ENCODE measurements at regions not wholly inside any gene's neighbourhood (a gene's known extent, or its start where the extent isn't known, plus 50 kb on each side); places are given as distances from the start of the nearest gene placed in this dataset.

- Histone ChIP-seq H3K27ac (ENCODE audit: low read depth, low read length) (no peak overlapping the region), H3K27me3 (ENCODE audit: control insufficient read depth in 1 of 2, insufficient read depth in 2 of 2, low read length in 2 of 2) (no peaks in the 10 kb centered on the region), H3K9me3 (ENCODE audit: control insufficient read depth in 1 of 2, low read length in 2 of 2) (no peaks in the 10 kb centered on the region), H3K36me3 (ENCODE audit: control insufficient read depth in 1 of 2, insufficient read depth in 2 of 2, low read length in 2 of 2) (no peaks in the 10 kb centered on the region), H3K4me3 (ENCODE audit: low read depth in 1 of 2, low read length in 2 of 2) (no peak overlapping the region), H3K9ac (ENCODE audit: low read depth in 1 of 2, low read length in 2 of 2) (no peak overlapping the region), H3K4me1 (ENCODE audit: control insufficient read depth in 1 of 2, insufficient read depth in 2 of 2, low read length in 2 of 2) (no peaks in the 10 kb centered on the region)
These were observed 778.3 kb upstream of the ALCAM start for GRCh38 chr3:104588442-104588841.

DNA sequence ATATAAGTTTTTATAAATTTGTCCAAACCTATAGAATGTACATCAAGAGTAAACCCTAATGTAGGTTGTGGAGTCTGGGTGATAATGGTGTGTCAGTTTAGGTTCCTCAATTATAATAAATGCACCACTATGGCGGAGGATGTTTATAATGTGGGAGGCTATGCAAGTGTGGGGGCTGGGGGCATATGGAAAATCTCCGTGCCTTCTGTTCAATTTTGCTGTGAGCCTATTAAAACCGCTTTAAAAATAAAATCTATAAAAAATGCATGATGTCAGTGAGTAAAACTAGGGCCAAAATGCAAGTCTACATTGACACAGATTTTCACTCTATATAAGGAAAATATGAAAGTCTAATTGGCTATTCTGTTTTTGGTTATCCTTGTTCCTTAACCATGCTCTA, 774.9 kb upstream of the ALCAM start:
- H3K36me3 ChIP-seq (ENCODE audit: control insufficient read depth in 1 of 2, insufficient read depth in 2 of 2, low read length in 2 of 2): no peaks in the 10 kb centered on the region
- H3K9ac ChIP-seq (ENCODE audit: low read depth in 1 of 2, low read length in 2 of 2): no peak overlapping the region
- no peaks in the 10 kb centered on the region for H3K4me1 ChIP-seq (ENCODE audit: control insufficient read depth in 1 of 2, insufficient read depth in 2 of 2, low read length in 2 of 2)
- H3K4me3 ChIP-seq (ENCODE audit: low read depth in 1 of 2, low read length in 2 of 2): no peak overlapping the region
- H3K9me3 ChIP-seq (ENCODE audit: control insufficient read depth in 1 of 2, low read length in 2 of 2): no peaks in the 10 kb centered on the region
- no peaks in the 10 kb centered on the region for H3K27me3 ChIP-seq (ENCODE audit: control insufficient read depth in 1 of 2, insufficient read depth in 2 of 2, low read length in 2 of 2)
- no peak overlapping the region for H3K27ac ChIP-seq (ENCODE audit: low read depth, low read length)

DNA sequence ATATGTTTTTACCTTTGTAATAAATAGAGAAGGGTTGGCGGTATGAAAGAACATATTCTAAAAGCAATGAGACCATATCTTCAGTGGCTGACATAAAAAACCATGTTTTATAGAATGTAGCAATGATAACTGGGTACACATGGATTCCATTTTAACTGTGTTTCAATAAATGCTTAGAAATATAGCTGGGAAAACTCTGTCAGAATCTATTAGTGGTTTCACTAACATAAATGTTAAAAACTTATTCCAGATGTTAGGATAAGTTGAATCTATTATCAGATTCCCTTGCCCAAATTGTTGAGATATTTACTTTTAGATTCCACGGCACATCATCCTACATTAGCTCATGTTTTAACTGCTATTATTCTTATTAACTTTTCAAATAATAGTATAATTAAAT, 772.2 kb upstream of the ALCAM start:
- Histone ChIP-seq H3K36me3 (ENCODE audit: control insufficient read depth in 1 of 2, insufficient read depth in 2 of 2, low read length in 2 of 2) (no peaks in the 10 kb centered on the region), H3K27me3 (ENCODE audit: control insufficient read depth in 1 of 2, insufficient read depth in 2 of 2, low read length in 2 of 2) (no peaks in the 10 kb centered on the region), H3K9ac (ENCODE audit: low read depth in 1 of 2, low read length in 2 of 2) (no peak overlapping the region), H3K4me1 (ENCODE audit: control insufficient read depth in 1 of 2, insufficient read depth in 2 of 2, low read length in 2 of 2) (no peaks in the 10 kb centered on the region), H3K9me3 (ENCODE audit: control insufficient read depth in 1 of 2, low read length in 2 of 2) (no peaks in the 10 kb centered on the region), H3K4me3 (ENCODE audit: low read depth in 1 of 2, low read length in 2 of 2) (no peak overlapping the region), H3K27ac (ENCODE audit: low read depth, low read length) (no peak overlapping the region)

DNA sequence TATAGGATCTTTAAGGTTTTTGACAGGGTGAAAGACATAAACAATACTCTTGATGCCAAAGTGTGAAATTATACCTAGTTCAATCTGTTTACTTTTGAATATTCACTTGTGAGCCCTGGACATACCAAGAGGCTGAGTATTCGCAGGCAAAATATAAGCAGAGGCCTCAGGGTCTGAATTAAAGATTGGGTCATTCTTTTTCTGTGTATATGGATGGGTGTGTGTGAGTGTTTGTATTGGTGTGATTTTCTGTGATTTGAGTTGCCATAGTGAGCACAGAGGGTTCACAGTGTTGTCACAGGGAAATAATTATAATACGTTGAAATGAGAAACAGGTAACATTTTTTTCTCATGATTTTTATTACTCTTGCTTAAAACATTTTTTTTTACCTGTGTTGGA, 770.7 kb upstream of the ALCAM start:
- H3K9ac ChIP-seq (ENCODE audit: low read depth in 1 of 2, low read length in 2 of 2): no peak overlapping the region
- H3K4me1 ChIP-seq (ENCODE audit: control insufficient read depth in 1 of 2, insufficient read depth in 2 of 2, low read length in 2 of 2): no peaks in the 10 kb centered on the region
- no peaks in the 10 kb centered on the region for H3K27me3 ChIP-seq (ENCODE audit: control insufficient read depth in 1 of 2, insufficient read depth in 2 of 2, low read length in 2 of 2)
- no peaks in the 10 kb centered on the region for H3K36me3 ChIP-seq (ENCODE audit: control insufficient read depth in 1 of 2, insufficient read depth in 2 of 2, low read length in 2 of 2)
- no peak overlapping the region for H3K27ac ChIP-seq (ENCODE audit: low read depth, low read length)
- no peak overlapping the region for H3K4me3 ChIP-seq (ENCODE audit: low read depth in 1 of 2, low read length in 2 of 2)
- no peaks in the 10 kb centered on the region for H3K9me3 ChIP-seq (ENCODE audit: control insufficient read depth in 1 of 2, low read length in 2 of 2)

DNA sequence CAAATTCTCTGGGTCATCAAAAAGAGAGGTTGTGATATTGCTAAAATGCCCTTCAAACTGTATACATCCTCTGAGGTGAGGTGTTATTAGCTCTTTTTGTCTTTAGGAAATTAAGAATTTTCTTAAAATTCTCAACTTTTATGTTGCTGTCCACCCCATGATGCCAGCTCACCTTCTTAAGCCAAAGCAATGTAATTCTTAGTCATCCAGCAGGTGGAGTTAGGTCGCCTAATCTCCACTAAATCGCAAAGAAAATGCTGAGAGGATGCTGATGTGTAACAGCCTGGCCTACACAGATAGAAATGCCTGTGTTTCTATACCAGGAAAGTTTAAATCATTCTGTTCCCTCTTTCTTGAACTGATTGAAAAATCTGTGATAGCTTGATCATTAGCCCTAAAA, 770.2 kb upstream of the ALCAM start:
- Histone ChIP-seq H3K9me3 (ENCODE audit: control insufficient read depth in 1 of 2, low read length in 2 of 2) (no peaks in the 10 kb centered on the region), H3K4me3 (ENCODE audit: low read depth in 1 of 2, low read length in 2 of 2) (no peak overlapping the region), H3K27ac (ENCODE audit: low read depth, low read length) (no peak overlapping the region), H3K27me3 (ENCODE audit: control insufficient read depth in 1 of 2, insufficient read depth in 2 of 2, low read length in 2 of 2) (no peaks in the 10 kb centered on the region), H3K9ac (ENCODE audit: low read depth in 1 of 2, low read length in 2 of 2) (no peak overlapping the region), H3K4me1 (ENCODE audit: control insufficient read depth in 1 of 2, insufficient read depth in 2 of 2, low read length in 2 of 2) (no peaks in the 10 kb centered on the region), H3K36me3 (ENCODE audit: control insufficient read depth in 1 of 2, insufficient read depth in 2 of 2, low read length in 2 of 2) (no peaks in the 10 kb centered on the region)

DNA sequence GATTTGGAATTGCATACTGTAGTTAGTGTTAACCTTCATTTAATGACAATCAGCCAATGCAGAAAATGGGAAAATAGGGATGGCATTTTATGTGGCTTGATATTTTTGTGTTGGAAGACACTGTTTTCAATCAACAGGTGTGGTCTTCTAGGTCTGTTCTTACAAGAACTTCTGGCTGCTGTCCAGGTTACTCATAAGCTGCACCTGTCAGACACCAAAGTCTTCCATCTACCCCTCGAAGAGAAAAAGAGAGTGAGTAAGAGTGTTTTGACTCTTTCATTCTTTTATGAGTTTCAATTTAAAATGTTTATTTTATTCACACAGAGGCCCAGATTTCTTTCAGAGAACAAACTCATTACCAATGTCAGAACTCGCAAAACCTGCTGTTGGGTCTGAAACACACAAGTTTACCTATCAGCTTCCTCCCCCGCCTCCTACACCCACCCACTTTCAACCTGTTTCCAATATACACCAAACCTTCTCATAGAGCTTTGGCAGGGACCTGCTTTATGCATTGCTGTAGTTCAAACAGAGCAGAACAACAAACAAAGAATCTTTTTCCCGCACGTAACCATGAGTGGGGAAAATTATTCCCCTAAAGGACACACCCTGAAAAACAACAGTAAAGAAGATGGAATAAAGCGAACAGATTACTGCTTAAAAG, 767.7 kb upstream of the ALCAM start:
- Histone ChIP-seq H3K4me1 (ENCODE audit: control insufficient read depth in 1 of 2, insufficient read depth in 2 of 2, low read length in 2 of 2) (no peaks in the 10 kb centered on the region), H3K27ac (ENCODE audit: low read depth, low read length) (no peak overlapping the region), H3K27me3 (ENCODE audit: control insufficient read depth in 1 of 2, insufficient read depth in 2 of 2, low read length in 2 of 2) (no peaks in the 10 kb centered on the region), H3K4me3 (ENCODE audit: low read depth in 1 of 2, low read length in 2 of 2) (no peak overlapping the region), H3K9ac (ENCODE audit: low read depth in 1 of 2, low read length in 2 of 2) (no peak overlapping the region), H3K36me3 (ENCODE audit: control insufficient read depth in 1 of 2, insufficient read depth in 2 of 2, low read length in 2 of 2) (no peaks in the 10 kb centered on the region), H3K9me3 (ENCODE audit: control insufficient read depth in 1 of 2, low read length in 2 of 2) (no peaks in the 10 kb centered on the region)

DNA sequence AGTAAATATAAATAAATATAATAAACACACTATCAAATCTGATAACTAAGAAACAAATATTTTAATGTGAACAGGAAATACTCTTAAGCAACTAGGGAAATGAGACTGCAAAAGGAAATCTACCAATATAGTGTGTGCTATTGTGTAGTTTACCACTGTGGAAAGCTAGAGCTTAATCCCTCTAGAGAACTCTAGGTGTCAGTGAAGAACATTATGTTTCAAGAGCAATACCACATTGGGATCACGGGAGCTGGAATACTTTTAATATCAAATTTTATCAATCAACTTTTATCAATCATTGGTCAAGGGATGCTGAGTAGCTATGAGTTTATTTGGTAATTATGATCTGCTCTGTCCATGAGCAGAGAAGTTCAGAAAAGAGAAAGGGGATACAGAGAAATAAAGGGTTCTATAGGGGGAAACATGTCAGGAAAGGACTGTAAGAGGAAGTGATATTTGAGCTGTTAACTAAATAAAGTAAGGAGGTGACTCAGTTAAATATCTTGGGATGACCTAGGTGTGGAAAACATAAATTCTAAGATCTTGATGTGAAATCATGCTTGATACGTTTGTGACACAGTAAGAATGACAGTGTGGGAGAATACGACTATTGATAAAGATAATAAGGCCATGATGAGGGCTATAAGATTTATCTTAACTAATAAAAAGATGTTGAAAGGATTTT, 762.2 kb upstream of the ALCAM start:
- Histone ChIP-seq H3K4me1 (ENCODE audit: control insufficient read depth in 1 of 2, insufficient read depth in 2 of 2, low read length in 2 of 2) (peaks cover 0 to 3% of the 10 kb centered on the region in 2 donors), H3K36me3 (ENCODE audit: control insufficient read depth in 1 of 2, insufficient read depth in 2 of 2, low read length in 2 of 2) (no peaks in the 10 kb centered on the region), H3K27me3 (ENCODE audit: control insufficient read depth in 1 of 2, insufficient read depth in 2 of 2, low read length in 2 of 2) (no peaks in the 10 kb centered on the region), H3K9me3 (ENCODE audit: control insufficient read depth in 1 of 2, low read length in 2 of 2) (no peaks in the 10 kb centered on the region), H3K4me3 (ENCODE audit: low read depth in 1 of 2, low read length in 2 of 2) (no peak overlapping the region), H3K9ac (ENCODE audit: low read depth in 1 of 2, low read length in 2 of 2) (no peak overlapping the region), H3K27ac (ENCODE audit: low read depth, low read length) (no peak overlapping the region)

DNA sequence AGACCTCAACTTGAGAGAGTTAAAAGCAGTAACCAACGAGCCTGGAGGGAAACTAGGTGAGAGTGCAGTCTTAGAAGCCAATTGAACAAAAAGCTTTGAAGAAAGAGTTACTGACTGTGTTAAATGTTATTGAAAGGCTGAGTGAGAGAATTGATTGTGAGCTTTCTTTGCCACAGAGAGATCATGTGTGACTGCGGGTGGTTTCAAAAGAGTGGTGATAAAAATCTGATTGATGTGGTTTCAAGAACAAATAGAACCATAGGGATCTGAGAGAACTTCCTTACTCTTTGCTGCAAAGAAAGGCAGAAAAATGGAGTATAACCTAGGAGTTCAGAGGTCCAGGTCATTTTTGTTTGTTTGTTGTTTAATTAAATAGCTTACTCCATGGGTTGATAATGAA, 759.9 kb upstream of the ALCAM start:
- Histone ChIP-seq H3K27ac (ENCODE audit: low read depth, low read length) (no peak overlapping the region), H3K9ac (ENCODE audit: low read depth in 1 of 2, low read length in 2 of 2) (no peak overlapping the region), H3K36me3 (ENCODE audit: control insufficient read depth in 1 of 2, insufficient read depth in 2 of 2, low read length in 2 of 2) (no peaks in the 10 kb centered on the region), H3K9me3 (ENCODE audit: control insufficient read depth in 1 of 2, low read length in 2 of 2) (no peaks in the 10 kb centered on the region), H3K4me1 (ENCODE audit: control insufficient read depth in 1 of 2, insufficient read depth in 2 of 2, low read length in 2 of 2) (peaks cover 0 to 3% of the 10 kb centered on the region in 2 donors), H3K27me3 (ENCODE audit: control insufficient read depth in 1 of 2, insufficient read depth in 2 of 2, low read length in 2 of 2) (no peaks in the 10 kb centered on the region), H3K4me3 (ENCODE audit: low read depth in 1 of 2, low read length in 2 of 2) (no peak overlapping the region)

GRCh38 chr3:104610730-104611652, 755.7 kb upstream of the ALCAM start:
- H3K36me3 ChIP-seq (ENCODE audit: control insufficient read depth in 1 of 2, insufficient read depth in 2 of 2, low read length in 2 of 2): no peaks in the 10 kb centered on the region
- no peaks in the 10 kb centered on the region for H3K27me3 ChIP-seq (ENCODE audit: control insufficient read depth in 1 of 2, insufficient read depth in 2 of 2, low read length in 2 of 2)
- H3K9me3 ChIP-seq (ENCODE audit: control insufficient read depth in 1 of 2, low read length in 2 of 2): no peaks in the 10 kb centered on the region
- no peak overlapping the region for H3K4me3 ChIP-seq (ENCODE audit: low read depth in 1 of 2, low read length in 2 of 2)
- H3K4me1 ChIP-seq (ENCODE audit: control insufficient read depth in 1 of 2, insufficient read depth in 2 of 2, low read length in 2 of 2): peaks cover 0 to 3% of the 10 kb centered on the region in 2 donors
- no peak overlapping the region for H3K27ac ChIP-seq (ENCODE audit: low read depth, low read length)
- no peak overlapping the region for H3K9ac ChIP-seq (ENCODE audit: low read depth in 1 of 2, low read length in 2 of 2)

DNA sequence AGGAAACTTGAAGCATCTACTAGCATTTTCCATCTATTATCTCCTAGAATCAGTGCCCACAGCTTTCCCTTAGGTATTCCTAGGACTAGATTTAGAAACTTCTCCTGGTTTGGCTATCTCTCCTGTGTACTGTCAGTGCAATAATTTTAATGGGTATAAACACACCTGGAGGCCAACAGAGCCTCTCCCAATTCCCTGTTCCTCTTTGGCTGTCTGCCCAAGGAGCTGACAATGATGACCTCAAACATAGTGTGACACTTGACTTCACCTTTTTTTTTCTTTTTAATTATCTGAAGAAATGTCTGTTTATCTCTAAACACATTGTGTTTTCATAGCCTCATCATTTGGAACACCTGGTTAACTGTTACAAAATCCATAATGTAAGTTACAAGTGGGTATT, 754.5 kb upstream of the ALCAM start:
- no peaks in the 10 kb centered on the region for H3K36me3 ChIP-seq (ENCODE audit: control insufficient read depth in 1 of 2, insufficient read depth in 2 of 2, low read length in 2 of 2)
- no peaks in the 10 kb centered on the region for H3K4me1 ChIP-seq (ENCODE audit: control insufficient read depth in 1 of 2, insufficient read depth in 2 of 2, low read length in 2 of 2)
- H3K27ac ChIP-seq (ENCODE audit: low read depth, low read length): no peak overlapping the region
- no peak overlapping the region for H3K9ac ChIP-seq (ENCODE audit: low read depth in 1 of 2, low read length in 2 of 2)
- no peaks in the 10 kb centered on the region for H3K9me3 ChIP-seq (ENCODE audit: control insufficient read depth in 1 of 2, low read length in 2 of 2)
- no peaks in the 10 kb centered on the region for H3K27me3 ChIP-seq (ENCODE audit: control insufficient read depth in 1 of 2, insufficient read depth in 2 of 2, low read length in 2 of 2)
- H3K4me3 ChIP-seq (ENCODE audit: low read depth in 1 of 2, low read length in 2 of 2): no peak overlapping the region
